Gastroesophageal sphincter (tissue), 3 donors: ENCODE measurements at regions not wholly inside any gene's neighbourhood (a gene's known extent, or its start where the extent isn't known, plus 50 kb on each side); places are given as distances from the start of the nearest gene placed in this dataset.

Experiments
- CTCF ChIP-seq, 4 experiments: fragments of 200-600 bp in 2 of 4; fragments of 450-650 bp in 2 of 4; sonication (generic) in 1 of 4; IDR thresholded peaks; one replicate each; pipeline ENCODE4 v1.5.1; 2017 to 2019; ENCODE audit warnings: antibody characterized with exemption in 4 of 4, mild to moderate bottlenecking in 2 of 4, moderate library complexity in 2 of 4
- EP300 ChIP-seq: sonication (generic); formaldehyde crosslinking; IDR thresholded peaks from one replicate; pipeline ENCODE4 v1.6.1; 2017; ENCODE audit warnings: antibody characterized with exemption, mild to moderate bottlenecking
- POLR2A ChIP-seq, 2 donors: fragments of 450-650 bp; IDR thresholded peaks; one replicate each; pipeline ENCODE4 v1.6.1; 2017; ENCODE audit warnings: antibody characterized with exemption in 2 of 2, mild to moderate bottlenecking in 2 of 2, moderate library complexity in 1 of 2
- POLR2AphosphoS5 ChIP-seq: sonication (generic); formaldehyde crosslinking; IDR thresholded peaks from one replicate; pipeline ENCODE4 v1.6.1; 2017; ENCODE audit warnings: antibody characterized with exemption

GRCh38 chr5:91263898-91264297, 119.2 kb downstream of the ARRDC3 start:
- TF ChIP-seq CTCF (IDR thresholded peaks at IDR 0.05) (no peak), POLR2A (IDR thresholded peaks at IDR 0.05) (no peak), EP300 (no peak), POLR2AphosphoS5 (no peak)
